Left cardiac atrium (tissue), 4 donors: ENCODE measurements at regions not wholly inside any gene's neighbourhood (a gene's known extent, or its start where the extent isn't known, plus 50 kb on each side); places are given as distances from the start of the nearest gene placed in this dataset.

Source experiments
- ATAC-seq, 2 donors: fragments of 200-7000 bp; cut with Tn5 transposase; one replicate each; pipeline ENCODE4 v1.9.1; 2020; ENCODE audit warnings: mild to moderate bottlenecking in 2 of 2, moderate library complexity in 2 of 2
- DNase-seq: peaks from one replicate; pipeline ENCODE4 v3.0.0-alpha.2; 2020
- intact Hi-C, 2 donors: fragments of 100-400 bp; cut with DNase I; formaldehyde crosslinking; loops; one replicate each; pipeline versions ENCODE4 v1.14.1 to v1.15.1; 2022 to 2023
- donor health status: DM: no; HTN: yes; CAD: no.
- donor health status: DM: no; HTN: yes; CAD: no; lungs with severe emphysema.
- donor health status: DM: yes; HTN: yes; CAD: no.
- donor health status: Dilated cardiomyopathy.

DNA sequence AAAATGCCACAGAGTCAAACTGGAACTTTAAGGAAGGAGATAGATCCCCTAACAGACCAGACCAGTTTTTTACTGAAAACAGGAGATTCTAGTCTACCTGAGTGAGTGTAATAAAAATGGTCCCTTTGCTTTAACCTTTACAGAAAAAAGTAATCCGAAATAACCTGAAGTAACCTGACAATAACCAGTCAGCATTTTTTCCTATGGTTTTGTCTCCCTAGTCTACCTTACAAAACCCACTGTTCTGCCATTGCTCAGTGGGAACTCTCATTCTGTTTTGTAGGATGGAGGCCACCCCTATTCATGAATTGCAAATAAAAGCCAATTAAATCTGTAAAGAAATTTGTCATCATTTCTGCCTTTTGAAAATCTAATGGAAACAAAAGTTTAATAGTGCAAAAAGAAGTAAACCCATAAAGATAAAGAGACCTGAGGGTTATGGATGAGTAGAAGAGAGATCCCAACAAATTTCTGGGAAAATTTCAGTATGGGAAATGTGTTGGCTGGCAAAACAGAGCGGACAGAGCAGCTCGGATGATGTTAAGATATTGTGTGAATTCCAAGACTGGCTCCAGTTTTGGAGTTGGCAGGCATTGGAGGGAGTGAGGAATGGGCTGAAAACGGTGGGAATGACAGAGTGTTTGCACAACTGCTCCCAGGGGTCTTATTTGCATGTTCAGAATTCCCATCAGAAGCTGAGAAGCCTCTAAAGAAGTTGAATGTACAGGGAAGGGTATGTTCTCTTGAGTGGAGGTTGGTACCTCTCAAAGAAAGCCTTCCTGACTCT lies 104.7 kb upstream of the RALGAPA2 start:
- intact Hi-C loops: no loop called here
- DNase-seq (no peak), ATAC-seq (peak in 1 of 2 donors; percentile 57)

DNA sequence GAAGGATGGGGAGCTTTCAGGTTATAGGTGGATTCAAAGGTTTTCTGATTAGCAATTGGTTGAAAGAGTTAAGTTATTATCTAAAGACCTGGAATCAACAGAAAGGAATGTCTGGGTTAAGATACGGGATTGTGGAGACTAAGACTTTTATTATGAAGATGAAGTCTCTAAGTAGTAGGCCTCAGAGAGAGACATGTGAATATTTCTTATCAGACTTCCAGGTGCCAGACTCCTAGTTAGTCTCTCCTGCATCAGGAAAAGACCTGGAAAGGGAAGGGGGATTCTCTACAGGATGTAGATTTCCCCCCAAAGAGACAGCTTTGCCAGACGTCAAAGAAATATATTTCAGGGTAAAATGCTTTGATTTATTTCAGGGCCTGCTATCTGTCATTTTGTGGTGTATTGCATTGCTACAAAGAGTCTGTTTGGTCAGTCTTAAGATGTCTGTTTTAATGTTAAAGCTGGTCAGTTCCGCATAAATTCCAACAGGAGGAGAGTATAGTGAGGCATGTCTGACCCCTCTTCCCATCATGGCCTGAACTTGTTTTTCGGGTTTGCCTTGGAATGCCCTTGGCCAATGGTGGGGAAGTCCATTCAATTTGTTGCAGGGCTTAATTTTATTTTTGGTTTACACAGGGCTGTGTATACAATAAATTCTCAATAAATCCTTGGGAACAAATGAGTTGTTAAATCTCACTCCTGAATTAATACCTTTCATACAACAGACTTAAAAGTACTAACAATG lies 103.4 kb upstream of the RALGAPA2 start:
- intact Hi-C loops: no loop called here
- ATAC-seq: peak in 1 of 2 donors; percentile 41
- no peak for DNase-seq

DNA sequence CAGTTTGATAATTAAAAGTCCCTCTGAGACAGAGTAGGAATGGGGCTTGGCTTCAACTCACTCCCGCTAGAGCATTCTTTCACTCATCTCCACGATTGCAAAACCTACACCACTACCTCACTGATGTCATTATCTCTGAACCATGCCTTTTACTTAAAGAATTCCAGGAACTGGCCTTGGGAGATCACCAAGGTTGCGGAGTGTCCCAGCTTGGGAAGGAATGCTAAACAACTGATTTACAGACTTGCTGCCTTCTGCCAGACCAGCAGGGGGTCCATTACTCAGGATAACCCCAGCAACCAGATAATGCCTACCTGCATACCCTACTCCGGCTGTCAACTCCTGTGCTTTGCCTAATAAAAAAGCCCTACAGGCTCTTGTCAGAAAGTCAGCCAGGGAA lies 102.2 kb upstream of the RALGAPA2 start:
- DNase-seq (no peak), ATAC-seq (peak; percentile 19 to 92)
- intact Hi-C loops: no loop called here

DNA sequence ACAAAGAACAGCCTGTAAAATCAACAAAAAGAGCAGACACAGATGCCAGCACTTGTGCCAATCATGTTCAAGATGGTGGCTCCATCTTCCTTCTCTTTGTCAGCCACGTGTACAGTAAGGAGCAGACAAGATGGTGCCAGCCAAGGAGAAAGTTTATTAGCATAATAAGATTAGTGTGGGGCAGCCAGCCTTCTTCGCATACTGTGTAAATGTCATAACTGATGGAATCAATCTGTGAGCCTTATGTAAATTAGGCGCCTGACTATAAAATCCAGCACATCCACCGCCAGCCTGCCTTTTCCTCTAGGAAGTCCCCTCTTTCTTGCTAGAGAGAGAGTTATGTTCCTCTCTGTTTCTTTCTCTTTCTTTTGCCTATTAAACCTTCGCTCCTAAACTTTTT lies 99.7 kb upstream of the RALGAPA2 start:
- DNase-seq (no peak), ATAC-seq (no peak)
- intact Hi-C loops: no loop called here

DNA sequence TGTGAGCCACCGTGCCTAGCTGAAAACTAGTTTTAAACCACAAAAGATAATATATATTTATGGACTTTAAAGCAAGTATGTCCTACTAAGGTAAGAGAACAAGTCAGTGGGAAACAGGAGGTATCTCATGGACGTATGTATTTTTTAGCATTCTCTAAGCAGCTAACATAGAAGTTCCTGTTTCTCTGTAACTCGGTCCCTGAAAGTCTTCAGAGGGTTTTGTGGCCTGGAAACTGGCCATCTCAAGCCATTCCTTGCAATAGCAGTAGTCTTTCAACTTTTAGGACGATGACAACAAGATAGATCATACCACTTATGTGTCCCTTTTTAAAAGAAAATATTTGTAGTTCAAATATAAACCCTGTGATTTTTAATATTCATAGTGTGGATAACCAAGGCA lies 95.6 kb upstream of the RALGAPA2 start:
- ATAC-seq (no peak), DNase-seq (no peak)
- intact Hi-C loops: no loop called here

DNA sequence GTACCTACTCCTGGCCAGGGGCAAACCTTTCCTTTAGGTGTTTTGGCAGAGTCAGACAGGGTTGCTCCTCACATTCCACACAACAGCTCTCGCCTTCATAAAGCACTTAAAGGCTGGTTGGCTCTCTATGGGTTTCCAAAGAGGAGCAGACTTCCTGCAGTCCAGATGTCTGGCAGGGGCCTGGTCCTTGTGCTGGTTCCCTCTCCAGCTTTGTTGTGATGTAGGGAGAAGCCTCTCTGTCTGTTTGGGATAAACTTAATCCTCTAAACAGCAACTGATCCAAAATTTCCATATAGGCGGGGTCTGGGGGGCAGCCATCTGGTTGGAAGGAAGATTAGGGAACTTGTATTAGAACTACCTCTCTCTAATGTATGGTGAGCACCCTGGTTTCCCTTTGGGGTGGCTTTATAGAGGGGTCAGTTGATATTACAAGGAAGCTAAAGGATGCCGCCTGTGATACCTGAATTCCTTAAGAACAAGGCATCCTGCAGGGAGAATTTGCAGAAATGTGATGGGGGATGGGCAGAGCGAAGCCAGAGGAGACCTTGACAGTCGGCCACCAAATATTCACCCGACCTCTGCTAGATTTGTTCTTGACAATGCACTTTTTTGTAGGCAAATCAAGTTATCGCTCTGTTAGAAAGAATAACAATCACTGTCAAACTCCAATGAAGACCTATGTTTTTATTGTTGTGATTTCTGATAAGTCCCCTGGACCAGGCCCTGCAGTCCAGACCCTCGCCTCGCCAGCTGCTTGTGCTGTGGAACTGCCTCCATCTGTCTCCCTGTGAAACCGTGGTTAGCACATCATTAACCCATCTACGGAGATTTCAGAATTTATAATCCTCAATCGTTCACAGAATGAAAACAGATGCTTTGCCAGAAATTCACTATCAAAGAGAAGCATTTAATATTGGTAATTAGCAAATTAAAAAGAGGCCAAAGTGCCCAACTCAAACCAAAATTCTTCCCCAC lies 94.0 kb upstream of the RALGAPA2 start:
- intact Hi-C loops: no loop called here
- no peak for DNase-seq

DNA sequence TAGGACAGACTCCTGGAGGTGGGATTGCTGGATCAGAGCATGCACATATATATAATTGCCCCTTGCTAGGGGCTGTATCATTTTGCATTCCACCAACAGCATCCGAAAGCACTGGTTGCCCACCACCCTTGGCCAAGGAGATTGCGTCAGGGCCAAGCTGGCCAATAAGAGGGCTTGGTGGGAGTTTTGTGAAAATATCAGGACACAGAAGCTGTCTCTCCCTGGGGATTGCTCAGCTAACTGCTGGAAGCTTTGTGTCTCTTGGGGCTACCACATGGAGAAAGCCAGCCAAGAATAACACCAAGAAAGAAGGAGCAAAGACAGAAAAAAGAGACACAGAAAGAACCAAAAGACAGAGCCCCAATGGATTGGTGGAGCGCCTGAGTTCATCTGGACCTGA lies 90.6 kb upstream of the RALGAPA2 start:
- ATAC-seq: peak in 1 of 2 donors; percentile 28
- intact Hi-C loops: no loop called here
- no peak for DNase-seq

More for the DNA sequence above, 94.0 kb upstream of the RALGAPA2 start:
- ATAC-seq: no peak

DNA sequence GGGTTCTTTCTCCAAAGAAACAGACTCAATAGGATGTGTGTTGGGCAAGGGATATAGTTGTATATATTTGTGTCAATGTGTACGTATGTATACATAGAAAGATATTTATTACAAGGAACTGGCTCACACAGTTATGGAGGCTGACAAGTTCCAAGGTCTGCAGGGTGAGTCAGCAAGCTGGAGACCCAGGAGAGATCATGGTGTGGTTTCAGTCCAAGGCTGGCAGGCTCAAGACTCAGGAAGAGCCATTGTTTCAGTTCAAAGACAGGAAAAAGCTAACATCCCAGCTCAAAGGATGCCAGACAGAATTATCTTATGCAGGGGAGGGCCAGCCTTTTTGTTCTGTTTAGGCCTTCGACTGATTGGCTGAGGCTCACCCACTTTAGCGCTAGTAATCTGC lies 89.9 kb upstream of the RALGAPA2 start:
- intact Hi-C loops: no loop called here
- peak; percentile 42 for DNase-seq
- ATAC-seq: peak; percentile 47 to 64

DNA sequence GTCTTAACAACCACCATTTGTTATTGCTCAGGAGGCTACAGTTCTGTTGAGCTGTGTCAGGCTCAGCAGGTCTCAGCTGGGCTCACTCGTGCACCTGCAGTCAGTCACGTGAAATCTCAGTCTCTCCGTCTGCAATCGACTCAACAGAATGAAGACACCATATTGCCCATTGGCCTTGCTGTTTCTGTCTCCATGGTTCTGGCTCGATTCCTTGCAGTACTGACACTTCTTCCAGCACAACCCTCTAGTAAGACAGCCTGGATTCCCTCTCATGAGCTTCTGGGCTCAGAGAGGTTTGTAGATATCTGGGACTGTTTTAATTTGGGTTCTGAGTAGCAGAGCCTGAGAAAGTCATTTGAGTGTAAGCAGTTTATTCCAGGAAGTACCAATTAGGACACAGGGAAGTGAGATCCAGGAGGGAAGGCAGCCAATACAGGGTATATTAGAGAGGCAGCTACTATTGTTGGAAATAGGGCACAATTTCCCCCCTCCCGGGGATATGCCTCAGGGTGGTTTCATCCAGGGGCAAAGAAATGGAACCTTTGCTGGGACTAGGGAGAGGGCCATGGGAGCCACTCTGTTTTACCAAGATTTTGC lies 87.4 kb upstream of the RALGAPA2 start:
- ATAC-seq: no peak
- DNase-seq: no peak
- intact Hi-C loops: no loop called here

DNA sequence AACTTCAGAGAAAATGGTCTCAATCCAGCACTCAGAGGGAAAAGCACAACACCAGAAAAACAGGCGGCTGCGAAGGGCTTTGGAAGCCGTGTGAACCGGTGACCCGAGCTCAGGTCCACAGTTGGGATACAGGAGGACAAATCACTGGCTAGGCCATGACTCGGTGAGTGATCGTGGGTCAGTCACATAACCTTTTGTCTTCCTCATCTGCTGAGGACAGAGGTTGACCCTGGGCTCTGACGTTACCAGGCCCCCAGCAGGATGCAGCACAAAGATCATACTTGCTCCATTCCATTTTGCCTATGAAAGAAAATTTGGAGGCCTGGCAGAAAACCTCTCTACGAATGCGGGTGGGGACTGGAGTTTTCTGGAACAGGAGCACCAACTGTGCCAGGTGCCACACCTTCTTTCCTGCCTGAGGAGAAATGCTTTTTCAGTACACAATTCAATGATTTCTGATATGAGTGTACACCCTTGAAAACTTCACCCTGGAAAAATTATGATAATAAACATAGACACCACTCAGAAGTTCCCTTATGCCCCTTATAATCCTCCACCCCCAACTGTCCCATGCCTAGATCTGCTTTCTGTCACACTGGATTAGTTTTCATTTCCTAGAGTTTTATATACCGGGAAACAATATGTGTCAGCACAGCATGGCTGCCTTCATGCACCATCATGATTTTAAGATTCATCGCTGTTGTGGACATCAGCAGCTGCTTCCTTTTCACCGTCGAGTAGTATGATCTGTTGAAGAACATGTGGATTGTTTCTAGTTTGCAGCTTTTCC lies 85.3 kb upstream of the RALGAPA2 start:
- no peak for DNase-seq

DNA sequence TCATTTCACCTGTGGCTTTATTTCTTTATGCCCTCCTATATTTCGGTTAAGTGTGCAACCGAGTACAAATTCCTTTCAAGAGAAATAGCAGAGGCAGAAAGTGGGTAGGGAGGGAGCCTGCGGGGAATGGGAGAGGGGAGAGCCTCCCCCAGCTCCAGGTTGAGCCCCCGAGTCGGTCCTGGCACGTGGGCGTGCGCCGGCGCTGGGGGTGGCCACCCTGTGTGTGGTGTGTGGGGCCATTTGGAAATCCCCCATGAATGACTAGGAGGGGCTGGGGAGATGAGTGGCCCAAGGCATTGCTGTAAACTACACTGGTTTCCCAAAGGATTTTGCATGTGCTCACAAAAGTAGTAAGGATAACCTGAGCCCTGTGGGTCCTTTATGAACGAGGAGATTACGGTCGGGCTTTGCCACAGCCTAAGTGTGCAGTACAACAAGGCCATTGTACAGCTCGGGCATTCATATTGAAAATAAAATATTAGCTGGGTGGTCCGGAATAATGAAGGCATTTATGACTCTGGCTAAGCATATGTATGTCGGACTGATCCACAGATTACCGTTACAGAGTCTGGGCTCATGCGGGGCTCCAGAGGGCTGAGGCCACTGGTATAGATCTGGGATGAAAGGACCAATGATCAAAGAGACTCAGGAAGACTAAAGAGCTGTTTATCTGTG lies 84.5 kb upstream of the RALGAPA2 start:
- intact Hi-C loops: no loop called here
- no peak for ATAC-seq
- DNase-seq: no peak

More for the DNA sequence above, 85.3 kb upstream of the RALGAPA2 start:
- intact Hi-C loops: no loop called here
- no peak for ATAC-seq

DNA sequence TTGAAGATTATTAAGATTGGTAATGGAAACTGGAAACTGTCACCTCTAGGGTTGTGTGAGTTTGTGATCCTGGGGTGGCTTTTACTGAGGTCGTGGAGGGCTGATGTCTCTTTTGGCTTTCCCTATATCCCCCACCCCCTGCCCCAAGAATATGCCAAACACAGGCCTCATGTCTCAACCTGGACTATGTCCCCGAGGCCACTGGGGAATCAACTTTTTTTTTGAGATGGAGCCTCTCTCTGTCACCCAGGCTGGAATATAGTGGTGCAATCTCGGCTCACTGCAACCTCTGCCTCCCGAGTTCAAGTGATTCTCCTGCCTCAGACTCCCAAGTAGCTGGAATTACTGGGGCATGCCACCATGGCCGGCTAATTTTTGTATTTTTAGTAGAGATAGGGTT lies 83.3 kb upstream of the RALGAPA2 start:
- intact Hi-C loops: no loop called here
- DNase-seq (no peak), ATAC-seq (no peak)

DNA sequence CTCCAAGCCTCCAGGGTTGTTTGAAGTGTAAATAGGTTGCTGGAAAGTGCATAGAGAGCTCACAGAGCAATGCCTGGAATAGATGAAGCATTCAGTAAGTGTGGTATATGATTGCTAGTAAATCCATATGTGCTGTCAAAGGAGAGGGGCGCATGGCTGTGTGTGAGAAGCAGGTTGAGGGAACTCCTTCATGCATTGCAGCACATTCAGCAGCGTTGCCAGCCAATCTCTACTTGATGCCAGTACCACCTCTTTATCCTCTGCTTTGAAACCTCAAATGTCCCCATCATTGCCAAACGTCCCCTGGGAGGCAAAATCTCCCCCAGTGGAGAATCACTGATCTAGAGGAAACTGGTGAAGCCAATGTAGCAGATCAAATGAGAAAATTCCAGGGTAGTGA lies 82.7 kb upstream of the RALGAPA2 start:
- ATAC-seq (no peak), DNase-seq (no peak)
- intact Hi-C loops: no loop called here

DNA sequence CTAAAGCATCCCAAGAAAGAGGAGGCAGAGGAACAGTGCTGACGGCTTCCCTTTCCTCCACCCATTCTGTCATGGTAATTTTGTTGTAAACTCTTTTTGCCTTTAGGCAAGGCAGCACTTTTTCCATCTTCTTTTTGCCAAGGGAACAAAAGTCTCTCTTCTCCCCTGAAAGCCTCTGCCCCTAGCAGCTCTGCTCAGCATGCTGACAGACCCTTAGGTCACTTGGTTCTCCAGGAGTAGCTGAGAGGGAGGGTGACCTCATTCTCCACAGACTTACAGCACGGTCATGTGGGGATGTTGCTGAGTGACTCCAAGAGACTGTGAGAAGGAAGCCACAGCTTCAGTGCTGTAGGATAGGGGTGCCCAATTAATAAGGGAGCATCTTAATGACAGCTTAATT lies 81.1 kb upstream of the RALGAPA2 start:
- ATAC-seq (no peak), DNase-seq (no peak)
- intact Hi-C loops: no loop called here

DNA sequence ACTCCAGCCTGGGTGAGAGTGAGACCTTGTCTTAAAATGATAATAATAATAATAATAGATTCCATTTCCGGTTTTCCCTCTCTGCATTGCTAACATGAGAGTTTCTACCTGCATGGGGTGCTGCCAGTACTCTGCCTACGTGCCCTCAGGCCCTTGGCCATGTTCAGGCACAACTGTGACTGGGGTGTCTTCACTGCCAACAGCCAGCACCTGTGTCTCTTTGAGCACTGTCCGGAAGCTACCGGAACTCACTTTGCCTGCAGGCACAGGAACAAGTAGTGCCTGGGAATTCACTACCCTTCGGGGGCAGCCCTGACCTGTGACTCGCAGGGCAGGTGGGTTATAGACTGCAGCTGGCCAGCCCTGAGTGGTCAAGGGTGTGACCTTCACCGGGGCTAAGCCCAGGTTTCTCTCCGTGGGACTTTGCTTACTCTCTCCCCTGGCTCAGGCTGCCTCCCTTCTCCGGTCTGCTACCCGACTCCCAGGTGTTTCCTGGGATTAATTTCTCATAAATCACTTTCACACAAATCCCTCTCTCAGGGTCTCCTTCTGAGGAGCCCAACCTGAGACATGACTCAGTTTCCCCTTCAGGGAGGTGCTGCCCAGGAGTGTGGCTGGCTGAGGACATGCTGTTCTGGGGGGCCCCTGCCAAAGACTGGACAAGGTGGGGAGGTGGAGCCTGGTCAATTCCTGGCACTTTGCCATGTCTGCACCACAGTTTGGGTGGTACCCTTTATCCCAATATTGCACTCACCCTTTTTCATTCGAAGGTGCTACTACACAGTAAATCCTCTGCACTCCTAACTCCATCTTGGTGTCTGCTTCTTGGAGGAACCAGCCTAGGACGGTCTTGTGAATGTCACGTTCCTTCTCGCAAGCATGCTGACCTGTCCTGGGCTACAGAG lies 79.5 kb upstream of the RALGAPA2 start:
- DNase-seq: no peak
- intact Hi-C loops: no loop called here
- no peak for ATAC-seq

DNA sequence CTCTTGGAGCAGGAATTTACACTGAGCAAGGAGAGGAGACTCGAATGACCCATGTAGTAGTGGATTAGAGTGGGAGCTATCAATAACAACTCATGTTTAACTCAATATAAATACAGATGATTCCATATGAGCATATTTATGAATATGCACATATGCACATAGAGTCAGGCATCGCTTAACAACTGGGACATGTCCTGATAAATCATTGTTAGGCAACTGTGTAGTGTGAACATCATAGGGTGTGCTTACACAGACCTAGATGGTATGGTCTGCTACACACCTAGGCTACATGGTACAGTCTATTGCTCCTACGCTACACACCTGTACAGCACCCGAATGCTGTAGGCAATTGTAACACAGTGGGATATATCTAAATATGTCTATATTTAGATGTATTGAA lies 75.9 kb upstream of the RALGAPA2 start:
- intact Hi-C loops: no loop called here
- DNase-seq (no peak), ATAC-seq (no peak)

DNA sequence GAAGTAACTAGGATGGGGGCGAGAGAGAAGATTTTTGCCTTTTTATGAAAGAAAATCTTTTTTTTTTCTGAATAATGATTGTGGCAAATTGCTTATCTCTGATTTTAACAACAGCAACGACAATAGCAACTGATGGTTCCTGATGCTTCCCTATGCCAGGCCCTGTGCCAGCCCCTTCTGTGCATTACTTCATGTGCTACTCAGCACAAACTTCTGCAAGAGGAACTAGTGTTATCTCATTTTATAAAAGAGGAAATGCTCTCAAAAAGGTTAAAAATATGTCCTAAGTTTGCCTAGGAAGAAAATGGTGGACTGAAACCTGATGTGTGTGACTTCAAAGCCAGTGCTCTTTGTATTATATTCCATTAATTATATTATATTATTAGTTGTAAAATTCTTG lies 74.0 kb upstream of the RALGAPA2 start:
- no peak for ATAC-seq
- peak; percentile 31 for DNase-seq
- intact Hi-C loops: no loop called here
